Erythroblast (primary cell): ENCODE measurements at regions not wholly inside any gene's neighbourhood (a gene's known extent, or its start where the extent isn't known, plus 50 kb on each side); places are given as distances from the start of the nearest gene placed in this dataset.

Source experiments
- GATA1 ChIP-seq: IDR thresholded peaks from 2 replicates; pipeline ENCODE4 v1.6.1; 2011; ENCODE audit warnings: low read depth, mild to moderate bottlenecking, control low read depth, low read length, moderate library complexity
- POLR2A ChIP-seq: IDR thresholded peaks from 2 replicates; pipeline ENCODE4 v1.6.1; 2011; ENCODE audit warnings: mild to moderate bottlenecking, low read length

DNA sequence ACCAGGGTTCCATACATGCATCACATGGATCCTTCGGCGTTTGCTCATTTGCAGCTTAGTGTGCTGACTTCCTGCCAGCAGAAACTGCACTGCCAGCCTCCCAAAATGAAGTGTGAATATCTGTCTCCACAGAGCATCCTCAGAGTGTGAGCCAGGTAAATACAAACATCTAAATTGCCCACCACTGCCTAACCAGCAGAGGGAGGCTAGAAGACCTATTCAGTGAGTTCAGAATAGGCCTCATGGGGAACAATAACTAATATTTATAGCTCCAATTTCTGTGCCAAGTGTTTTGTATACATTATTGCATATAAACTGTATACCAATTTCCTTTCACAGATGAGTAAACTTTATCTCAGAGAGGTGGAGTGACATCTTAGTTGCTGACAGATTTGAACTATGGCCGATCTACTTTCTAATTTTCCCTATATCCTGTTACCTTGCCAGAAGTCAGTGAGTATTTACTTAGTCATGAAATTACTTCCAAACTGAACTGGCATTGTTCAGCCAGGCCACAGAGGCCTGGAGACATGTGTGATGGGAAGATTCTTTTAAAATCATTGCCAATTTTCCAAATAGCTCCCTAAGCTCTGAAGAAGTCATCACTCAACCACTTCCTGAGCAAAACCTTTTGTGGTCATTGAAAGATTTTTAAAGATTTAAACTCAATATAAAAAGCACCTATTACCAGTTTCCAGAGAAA is 926.5 kb upstream of the GHITM start:
- TF ChIP-seq POLR2A (no peak), GATA1 (no peak)
